ENCODE measurements at regions not wholly inside any gene's neighbourhood (a gene's known extent, or its start where the extent isn't known, plus 50 kb on each side); places are given as distances from the start of the nearest gene placed in this dataset.

DNA sequence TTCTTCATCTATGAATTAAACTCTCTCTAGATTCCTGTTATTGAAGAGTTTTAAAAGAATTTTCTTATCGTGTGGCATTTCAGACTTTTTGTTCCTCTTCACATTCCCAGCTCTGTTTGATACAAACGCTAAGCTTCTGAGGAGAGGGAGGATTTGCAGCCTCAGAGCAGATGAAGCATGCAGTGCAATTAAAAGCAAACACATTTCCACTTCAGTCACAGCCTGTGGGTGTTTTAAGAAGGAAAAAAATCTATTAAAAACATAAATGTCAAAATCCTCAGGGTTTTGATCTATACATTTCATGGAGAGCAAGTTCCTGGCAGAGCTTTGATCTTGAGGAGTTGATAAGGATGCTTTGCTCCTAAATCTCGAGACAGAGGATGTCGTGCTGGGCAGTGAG, 442.4 kb upstream of the BOD1L1 start:
- TF ChIP-seq GATA2 (IDR thresholded peaks at IDR 0.05; ENCODE audit: low read depth, low read length) (no peak), GATA3 (IDR thresholded peaks at IDR 0.05; ENCODE audit: low read depth, low read length) (no peak)

Data from SH-SY5Y (cell line).